SK-N-SH (cell line): ENCODE measurements at regions not wholly inside any gene's neighbourhood (a gene's known extent, or its start where the extent isn't known, plus 50 kb on each side); places are given as distances from the start of the nearest gene placed in this dataset.

Experiments used
- CTCF ChIA-PET: fragments of 300-600, 350-600 bp; formaldehyde crosslinking; extraction: SDS; loops from one replicate; lab custom pipeline; 2021; lab: Yijun Ruan, JAX
- POLR2A ChIA-PET: fragments of 350-600 bp; sonication (Branson Sonifier 250); formaldehyde crosslinking; extraction: SDS; loops from one replicate; lab custom pipeline; 2020; ENCODE audit warnings: antibody characterized with exemption, inconsistent platforms; lab: Yijun Ruan, JAX
- DNase-seq: peaks from one replicate; pipeline ENCODE4 v3.0.0; 2012
- H2AFZ ChIP-seq: fragments of 200-600 bp; sonication (generic); 2 replicates; pipeline ENCODE4 v1.8.1; 2016; ENCODE audit warnings: antibody characterized with exemption, mild to moderate bottlenecking, low read depth
- H3F3A ChIP-seq: fragments of 200-600 bp; sonication (generic); replicated peaks from 2 replicates; pipeline ENCODE3; 2016; ENCODE audit warnings: antibody characterized with exemption, mild to moderate bottlenecking; ENCODE audit not compliant: insufficient read depth
- H3K27ac ChIP-seq, 2 experiments: fragments of 200-500 bp in 1 of 2; fragments of 200-600 bp in 1 of 2; sonication (Bioruptor generic) in 1 of 2; sonication (generic), shearing (Covaris generic) in 1 of 2; 2 replicates each; pipeline versions ENCODE4 v1.5.1 to v1.6.1; 2014 to 2016; ENCODE audit warnings: low read depth in 2 of 2, inconsistent platforms in 1 of 2, low read length in 1 of 2, mild to moderate bottlenecking in 1 of 2, mixed read lengths in 1 of 2
- H3K27me3 ChIP-seq: fragments of 200-600 bp; sonication (generic), shearing (Covaris generic); 2 replicates; pipeline ENCODE4 v1.6.1; 2016; ENCODE audit warnings: mixed run types; ENCODE audit not compliant: insufficient read depth
- H3K36me3 ChIP-seq, 2 experiments: fragments of 200-500 bp in 1 of 2; fragments of 200-600 bp in 1 of 2; sonication (Bioruptor generic) in 1 of 2; sonication (generic) in 1 of 2; replicated peaks in 1 of 2; 2 replicates each; pipeline versions ENCODE3 to v1.5.1; 2014 to 2016; ENCODE audit warnings: low read length in 1 of 2, mild to moderate bottlenecking in 1 of 2; ENCODE audit not compliant: insufficient read depth in 2 of 2, control insufficient read depth in 1 of 2
- H3K4me1 ChIP-seq, 2 experiments: fragments of 200-500 bp in 1 of 2; fragments of 200-600 bp in 1 of 2; sonication (Bioruptor generic) in 1 of 2; sonication (generic), shearing (Covaris generic) in 1 of 2; 2 replicates each; pipeline versions ENCODE4 v1.5.1 to v1.6.1; 2014 to 2016; ENCODE audit warnings: low read depth in 1 of 2, low read length in 1 of 2, mixed run types in 1 of 2; ENCODE audit not compliant: insufficient read depth in 2 of 2, control insufficient read depth in 1 of 2
- H3K4me2 ChIP-seq: fragments of 200-600 bp; sonication (generic), shearing (Covaris generic); 2 replicates; pipeline ENCODE4 v1.6.1; 2017; ENCODE audit warnings: mixed run types
- H3K4me3 ChIP-seq, 2 experiments: fragments of 200-500 bp in 1 of 2; fragments of 200-600 bp in 1 of 2; sonication (Bioruptor generic) in 1 of 2; sonication (generic), shearing (Covaris generic) in 1 of 2; 2 replicates each; pipeline versions ENCODE4 v1.5.1 to v1.8.1; 2014 to 2016; ENCODE audit warnings: low read depth in 2 of 2, inconsistent platforms in 1 of 2, low read length in 1 of 2, mild to moderate bottlenecking in 1 of 2, mixed read lengths in 1 of 2, moderate library complexity in 1 of 2
- H3K79me2 ChIP-seq: fragments of 200-600 bp; sonication (generic); 2 replicates; pipeline ENCODE4 v1.8.1; 2017; ENCODE audit warnings: mild to moderate bottlenecking; ENCODE audit not compliant: insufficient read depth
- H3K9ac ChIP-seq: fragments of 200-600 bp; sonication (generic); 2 replicates; pipeline ENCODE4 v1.6.1; 2017; ENCODE audit warnings: mixed run types
- H3K9me2 ChIP-seq: fragments of 200-600 bp; sonication (generic); 2 replicates; pipeline ENCODE4 v1.6.1; 2017; ENCODE audit warnings: mixed run types
- H3K9me3 ChIP-seq: fragments of 200-600 bp; sonication (generic); 2 replicates; pipeline ENCODE4 v1.6.1; 2017; ENCODE audit warnings: mixed run types, mild to moderate bottlenecking, moderate library complexity
- H4K20me1 ChIP-seq: fragments of 200-600 bp; sonication (generic); 2 replicates; pipeline ENCODE4 v1.6.1; 2017; ENCODE audit warnings: mild to moderate bottlenecking, mixed run types; ENCODE audit not compliant: insufficient read depth
- EP300 ChIP-seq, 2 experiments: IDR thresholded peaks; 2 replicates each; pipeline versions ENCODE4 v1.4.0 to v1.6.1; 2012; ENCODE audit warnings: borderline replicate concordance in 1 of 2, low read depth in 1 of 2, low read length in 1 of 2
- EZH2phosphoT487 ChIP-seq: fragments of 200-600 bp; sonication (generic); IDR thresholded peaks from 2 replicates; pipeline ENCODE4 v1.6.1; 2017; ENCODE audit warnings: low read depth, mixed run types, mild to moderate bottlenecking, antibody characterized with exemption, moderate library complexity, borderline replicate concordance
- FOXJ3 ChIP-seq: sonication (generic); formaldehyde crosslinking; IDR thresholded peaks from 2 replicates; pipeline ENCODE4 v1.5.1; 2020; ENCODE audit warnings: mild to moderate bottlenecking, missing genetic modification reagents
- FOXM1 ChIP-seq: IDR thresholded peaks from 2 replicates; pipeline ENCODE4 v1.4.0; 2012; ENCODE audit warnings: low read depth, mild to moderate bottlenecking
- GATA2 ChIP-seq: sonication (generic); formaldehyde crosslinking; IDR thresholded peaks from 2 replicates; pipeline ENCODE4 v1.5.0; 2020; ENCODE audit warnings: mild to moderate bottlenecking, missing genetic modification reagents
- JUND ChIP-seq: IDR thresholded peaks from 2 replicates; pipeline ENCODE4 v1.4.0; 2012
- RAD21 ChIP-seq: IDR thresholded peaks from 2 replicates; pipeline ENCODE4 v1.6.1; 2012; ENCODE audit warnings: mild to moderate bottlenecking, low read length
- RCOR1 ChIP-seq: fragments of 150-350 bp; IDR thresholded peaks from 2 replicates; pipeline ENCODE4 v1.6.1; 2017; ENCODE audit warnings: antibody characterized with exemption, low read length
- REST ChIP-seq: IDR thresholded peaks from 2 replicates; pipeline ENCODE4 v1.6.1; 2012; ENCODE audit warnings: mild to moderate bottlenecking, low read depth, low read length, moderate library complexity
- SIN3A ChIP-seq: IDR thresholded peaks from 2 replicates; pipeline ENCODE4 v1.6.1; 2012; ENCODE audit warnings: low read depth, mild to moderate bottlenecking, low read length, moderate library complexity, borderline replicate concordance
- SMC3 ChIP-seq: IDR thresholded peaks from 2 replicates; pipeline ENCODE4 v1.6.1; 2012; ENCODE audit warnings: low read depth, low read length, improper control_type of control experiment
- TAF1 ChIP-seq: IDR thresholded peaks from 2 replicates; pipeline ENCODE4 v1.6.1; 2012; ENCODE audit warnings: low read depth, mild to moderate bottlenecking, low read length, moderate library complexity, borderline replicate concordance
- USF2 ChIP-seq: fragments of 150-350 bp; IDR thresholded peaks from 2 replicates; pipeline ENCODE4 v1.6.1; 2017; ENCODE audit warnings: antibody characterized with exemption, low read length, low read depth, borderline replicate concordance
- YY1 ChIP-seq: IDR thresholded peaks from 2 replicates; pipeline ENCODE4 v1.4.0; 2012; ENCODE audit warnings: low read depth, mild to moderate bottlenecking
- ZBTB33 ChIP-seq: IDR thresholded peaks from 2 replicates; pipeline ENCODE4 v1.4.0; 2012; ENCODE audit warnings: low read depth, borderline replicate concordance
- WGBS: methylation state at CpG from one replicate; pipeline ENCODE4 v1.1.6; 2017; ENCODE audit warnings: low lambda C conversion rate; 5-methylcytosine and 5-hydroxymethylcytosine counted together
- TF ChIP-seq, protein P1 (sequence below): fragments of 150-350 bp; IDR thresholded peaks from 2 replicates; pipeline ENCODE4 v1.6.1; 2016; ENCODE audit warnings: mild to moderate bottlenecking, low read depth, low read length
- TF ChIP-seq, protein P2 (sequence below): IDR thresholded peaks from 2 replicates; pipeline ENCODE4 v1.4.0; 2012; ENCODE audit warnings: low read depth, borderline replicate concordance

DNA sequence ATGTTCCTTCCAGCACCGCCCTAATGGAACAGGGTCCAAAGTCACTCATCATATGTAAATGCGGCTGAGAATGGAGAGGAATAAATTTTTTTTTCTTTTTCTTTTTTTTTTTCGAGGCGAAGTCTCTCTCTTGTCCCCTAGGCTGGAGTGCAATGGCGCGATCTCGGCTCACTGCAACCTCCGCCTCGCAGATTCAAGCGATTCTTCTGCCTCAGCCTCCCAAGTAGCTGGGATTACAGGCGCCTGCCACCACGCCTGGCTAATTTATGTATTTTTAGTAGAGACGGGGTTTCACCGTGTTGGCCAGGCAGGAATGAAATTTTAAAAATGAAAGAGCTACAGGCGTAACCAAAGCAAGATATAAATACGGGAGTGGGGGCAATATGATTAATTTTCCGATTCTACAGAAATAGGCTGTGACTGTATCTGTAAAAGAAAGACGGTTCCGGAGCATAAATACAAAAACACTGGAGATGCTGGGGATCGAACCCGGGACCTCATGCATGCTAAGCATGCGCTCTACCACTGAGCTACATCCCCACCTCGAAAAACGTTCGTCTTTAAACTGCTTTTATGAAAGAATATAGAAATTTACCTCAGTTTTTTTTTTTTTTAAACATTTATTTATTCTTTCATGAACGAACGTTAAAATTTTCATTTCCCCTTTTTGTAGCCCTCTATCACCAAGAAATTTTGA lies 132.2 kb downstream of the GPX5 start (continued):
- TF ChIP-seq RCOR1, result peak; percentile 36; the same call in 1 of the 2 replicates
- TF ChIP-seq JUND, result 0 out of 2 replicates have a peak, but pooled peaks have one; percentile 3
- no peak for TF ChIP-seq SIN3A
- 0 out of 2 replicates have a peak, but pooled peaks have one; percentile 12 for TF ChIP-seq YY1
- TF ChIP-seq RAD21, result no peak
- TF ChIP-seq EP300 (IDR thresholded peaks at IDR 0.05; ENCODE audit: borderline replicate concordance in 1 of 2, low read depth in 1 of 2, low read length in 1 of 2), result no peak; a peak in 1 of 4 replicates
- TF ChIP-seq, protein P1, sequence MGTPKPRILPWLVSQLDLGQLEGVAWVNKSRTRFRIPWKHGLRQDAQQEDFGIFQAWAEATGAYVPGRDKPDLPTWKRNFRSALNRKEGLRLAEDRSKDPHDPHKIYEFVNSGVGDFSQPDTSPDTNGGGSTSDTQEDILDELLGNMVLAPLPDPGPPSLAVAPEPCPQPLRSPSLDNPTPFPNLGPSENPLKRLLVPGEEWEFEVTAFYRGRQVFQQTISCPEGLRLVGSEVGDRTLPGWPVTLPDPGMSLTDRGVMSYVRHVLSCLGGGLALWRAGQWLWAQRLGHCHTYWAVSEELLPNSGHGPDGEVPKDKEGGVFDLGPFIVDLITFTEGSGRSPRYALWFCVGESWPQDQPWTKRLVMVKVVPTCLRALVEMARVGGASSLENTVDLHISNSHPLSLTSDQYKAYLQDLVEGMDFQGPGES, result no peak
- TF ChIP-seq, all 33 proteins: peak for 8

- 2% methylated on average over 16 of the region's 16 CpGs for WGBS
- Histone ChIP-seq H2AFZ (peak overlapping the region; percentile 61), H4K20me1 (no peaks in the 10 kb centered on the region), H3K4me2 (peak overlapping the region; percentile 82), H3K9me3 (no peaks in the 10 kb centered on the region), H3K4me3 (peak overlapping the region; percentile 63 to 65), H3K9ac (peak overlapping the region; percentile 24; the same call in 1 of the 2 replicates), H3K27ac (no peak overlapping the region), H3K4me1 (peaks cover 0 to 3% of the 10 kb centered on the region in 2 experiments; a peak in 1 of 4 replicates), H3K27me3 (peaks cover 11% of the 10 kb centered on the region; the same call in 1 of the 2 replicates), H3K79me2 (no peaks in the 10 kb centered on the region), H3K9me2 (no peaks in the 10 kb centered on the region), H3F3A (no peaks in the 10 kb centered on the region), H3K36me3 (no peaks in the 10 kb centered on the region)
- POLR2A ChIA-PET, result interaction anchor here (0.5 kb wide), 1 partner anchor 17 kb away, joined by 3 read pairs; no protein-coding TSS in a partner anchor
- DNase-seq, result peak; percentile 15
- CTCF ChIA-PET, result interaction anchor here (1.4 kb wide), 1 partner anchor 24 kb away, joined by 4 read pairs; no protein-coding TSS in a partner anchor
- TF ChIP-seq ZBTB33 (no peak), USF2 (no peak), SIN3A (no peak), FOXJ3 (CRISPR knock-in tag) (no peak), TAF1 (no peak), REST (no peak), SMC3 (no peak), FOXM1 (no peak), RAD21 (no peak), EZH2phosphoT487 (no peak), JUND (no peak), GATA2 (CRISPR knock-in tag) (no peak)
- TF ChIP-seq, protein P2, sequence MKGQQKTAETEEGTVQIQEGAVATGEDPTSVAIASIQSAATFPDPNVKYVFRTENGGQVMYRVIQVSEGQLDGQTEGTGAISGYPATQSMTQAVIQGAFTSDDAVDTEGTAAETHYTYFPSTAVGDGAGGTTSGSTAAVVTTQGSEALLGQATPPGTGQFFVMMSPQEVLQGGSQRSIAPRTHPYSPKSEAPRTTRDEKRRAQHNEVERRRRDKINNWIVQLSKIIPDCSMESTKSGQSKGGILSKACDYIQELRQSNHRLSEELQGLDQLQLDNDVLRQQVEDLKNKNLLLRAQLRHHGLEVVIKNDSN, result no peak
- TF ChIP-seq, protein P1, result no peak
Measured at GRCh38 chr6:28658475-28659249, 133.0 kb downstream of the GPX5 start.
